Thyroid gland (tissue), 4 donors: ENCODE measurements at regions not wholly inside any gene's neighbourhood (a gene's known extent, or its start where the extent isn't known, plus 50 kb on each side); places are given as distances from the start of the nearest gene placed in this dataset.
"Not testable (repeated sequence)": the region's sequence is repeated elsewhere in the genome, so short reads cannot be mapped to it uniquely, and the experiment has no call there.

ENCODE experiments used
- DNase-seq, 2 donors: peaks; one replicate each; pipeline ENCODE4 v3.0.0-alpha.2; 2019
- H3K27ac ChIP-seq, 3 donors: fragments of 200-600 bp; sonication (generic); 1 replicate in 2 of 3; 2 replicates in 1 of 3; pipeline ENCODE4 v1.5.1; 2016 to 2019; ENCODE audit warnings: mild to moderate bottlenecking in 1 of 3, moderate library complexity in 1 of 3
- H3K27me3 ChIP-seq: fragments of 200-600 bp; sonication (generic); one replicate; pipeline ENCODE4 v1.5.1; 2019
- H3K36me3 ChIP-seq, 2 donors: fragments of 200-600 bp; sonication (generic); one replicate each; pipeline ENCODE4 v1.5.1; 2016 to 2019
- H3K4me1 ChIP-seq, 2 donors: fragments of 200-600 bp; sonication (generic); one replicate each; pipeline ENCODE4 v1.5.1; 2017 to 2019
- H3K4me3 ChIP-seq, 3 donors: fragments of 200-600 bp; sonication (generic); replicated peaks in 1 of 3; 1 replicate in 2 of 3; 2 replicates in 1 of 3; pipeline ENCODE4 v1.5.1; 2016; ENCODE audit warnings: mild to moderate bottlenecking in 1 of 3
- H3K9me3 ChIP-seq: fragments of 200-600 bp; sonication (generic); one replicate; pipeline ENCODE4 v1.5.1; 2017
- CTCF ChIP-seq, 6 experiments: fragments of 200-600 bp in 3 of 6; fragments of 450-650 bp in 3 of 6; sonication (generic) in 3 of 6; IDR thresholded peaks; one replicate each; pipeline ENCODE4 v1.5.1; 2016 to 2019; ENCODE audit warnings: antibody characterized with exemption in 6 of 6, mild to moderate bottlenecking in 2 of 6, inconsistent platforms in 1 of 6, moderate library complexity in 1 of 6
- POLR2A ChIP-seq, 2 donors: fragments of 450-650 bp; IDR thresholded peaks; one replicate each; pipeline ENCODE4 v1.6.1; 2017; ENCODE audit warnings: antibody characterized with exemption in 2 of 2, mild to moderate bottlenecking in 2 of 2, moderate library complexity in 1 of 2
- WGBS, 2 donors: methylation state at CpG; one replicate each; pipeline ENCODE4 v1.1.5; 2017; 5-methylcytosine and 5-hydroxymethylcytosine counted together
- intact Hi-C: fragments of 100-400 bp; cut with DNase I; formaldehyde crosslinking; loops from one replicate; pipeline ENCODE4 v1.15.1; 2023

DNA sequence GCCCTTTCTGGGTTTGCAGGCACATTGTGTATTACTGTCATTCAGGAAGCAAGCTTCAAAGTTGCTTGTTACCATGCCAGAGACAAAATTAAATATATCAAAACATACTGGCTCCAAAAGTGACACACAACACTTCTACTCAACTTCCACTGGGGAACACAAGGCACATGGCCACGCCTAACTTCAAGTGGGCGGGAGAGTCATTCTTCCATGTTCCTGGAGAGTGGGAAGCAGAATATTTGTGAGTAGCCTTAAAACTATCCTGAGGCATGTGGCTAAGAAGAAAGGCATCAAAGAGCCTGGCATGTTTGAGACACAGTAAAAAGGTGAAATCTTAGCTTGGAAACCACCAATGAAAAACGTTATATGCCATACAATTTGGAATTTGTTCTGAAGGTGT, 90.5 kb upstream of the TACR1 start:
- intact Hi-C loops = no loop called here
- Histone ChIP-seq H3K4me1 (no peaks in the 10 kb centered on the region), H3K4me3 (no peak overlapping the region), H3K27ac (no peak overlapping the region), H3K9me3 (no peaks in the 10 kb centered on the region), H3K36me3 (no peaks in the 10 kb centered on the region), H3K27me3 (no peaks in the 10 kb centered on the region)
- no peak for TF ChIP-seq CTCF (IDR thresholded peaks at IDR 0.05)
- no peak for TF ChIP-seq POLR2A (IDR thresholded peaks at IDR 0.05)
- DNase-seq = no peak
- 84 to 88% methylated on average over 3 of the region's 3 CpGs for WGBS, 2 donors

- H3K27me3 ChIP-seq, H3K27ac ChIP-seq, DNase-seq, H3K36me3 ChIP-seq, H3K9me3 ChIP-seq, H3K4me1 ChIP-seq, intact Hi-C loops, H3K4me3 ChIP-seq: not testable (repeated sequence)
- 83 to 87% methylated on average over 7 of the region's 7 CpGs for WGBS, 2 donors
Observed at GRCh38 chr2:75289178-75289577, 89.9 kb upstream of the TACR1 start.

- Histone ChIP-seq H3K36me3 (no peaks in the 10 kb centered on the region), H3K27ac (no peak overlapping the region), H3K9me3 (no peaks in the 10 kb centered on the region), H3K27me3 (no peaks in the 10 kb centered on the region), H3K4me3 (no peak overlapping the region), H3K4me1 (no peaks in the 10 kb centered on the region)
- intact Hi-C loops = no loop called here
- TF ChIP-seq POLR2A (IDR thresholded peaks at IDR 0.05) (no peak), CTCF (IDR thresholded peaks at IDR 0.05) (no peak)
- no peak for DNase-seq
Observed at GRCh38 chr2:75288760-75289159, 89.4 kb upstream of the TACR1 start.

- H3K4me3 ChIP-seq = no peak overlapping the region
- no peak for TF ChIP-seq CTCF (IDR thresholded peaks at IDR 0.05)
- no peak for TF ChIP-seq POLR2A (IDR thresholded peaks at IDR 0.05)
- no peaks in the 10 kb centered on the region for H3K27me3 ChIP-seq
- 80 to 83% methylated on average over 1 of the region's 1 CpG for WGBS, 2 donors
- no peaks in the 10 kb centered on the region for H3K36me3 ChIP-seq
- H3K27ac ChIP-seq = no peak overlapping the region
- DNase-seq = no peak
- no peaks in the 10 kb centered on the region for H3K9me3 ChIP-seq
- no peaks in the 10 kb centered on the region for H3K4me1 ChIP-seq
- intact Hi-C loops = no loop called here
Observed at GRCh38 chr2:75287624-75288316, 88.5 kb upstream of the TACR1 start.

DNA sequence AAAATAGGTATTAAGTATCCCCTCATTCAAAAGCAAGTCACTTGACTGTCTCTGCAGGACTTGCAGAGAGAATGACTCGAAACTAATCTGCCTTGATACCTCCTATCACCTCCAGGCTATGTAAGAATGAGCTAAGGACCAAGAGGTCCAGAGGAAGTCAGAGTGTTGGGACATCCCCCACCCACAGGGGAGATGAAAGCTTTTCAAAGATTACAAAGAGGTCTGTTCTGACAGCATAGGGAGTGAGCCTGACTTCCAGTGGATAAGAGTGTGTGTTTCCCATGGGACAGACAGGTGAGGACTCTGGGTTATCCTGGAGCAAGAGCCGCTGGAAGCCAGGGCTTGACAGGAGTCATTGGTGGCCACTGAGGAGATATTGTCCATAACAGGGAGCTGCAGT, 85.0 kb upstream of the TACR1 start:
- H3K27me3 ChIP-seq = no peaks in the 10 kb centered on the region
- no peaks in the 10 kb centered on the region for H3K36me3 ChIP-seq
- WGBS, 2 donors = 75 to 78% methylated on average over 2 of the region's 2 CpGs
- no peak overlapping the region for H3K4me3 ChIP-seq
- no peaks in the 10 kb centered on the region for H3K9me3 ChIP-seq
- no peak overlapping the region for H3K27ac ChIP-seq
- DNase-seq = no peak
- intact Hi-C loops = no loop called here
- H3K4me1 ChIP-seq = no peaks in the 10 kb centered on the region
- no peak for TF ChIP-seq CTCF (IDR thresholded peaks at IDR 0.05)
- no peak for TF ChIP-seq POLR2A (IDR thresholded peaks at IDR 0.05)
